Stimulated activated CD4-positive, alpha-beta T cell treated with anti-CD3 and anti-CD28 coated beads, Interleukin-12 subunit alpha, Interleukin-12 subunit beta, amount 100 ng/mL, for 24 hours (primary cell): ENCODE measurements at regions not wholly inside any gene's neighbourhood (a gene's known extent, or its start where the extent isn't known, plus 50 kb on each side); places are given as distances from the start of the nearest gene placed in this dataset.

Experiments
- DNase-seq, 2 experiments: peaks; one replicate each; pipeline ENCODE4 v3.0.0-alpha.2; 2020; ENCODE audit warnings: low read depth in 2 of 2

DNA sequence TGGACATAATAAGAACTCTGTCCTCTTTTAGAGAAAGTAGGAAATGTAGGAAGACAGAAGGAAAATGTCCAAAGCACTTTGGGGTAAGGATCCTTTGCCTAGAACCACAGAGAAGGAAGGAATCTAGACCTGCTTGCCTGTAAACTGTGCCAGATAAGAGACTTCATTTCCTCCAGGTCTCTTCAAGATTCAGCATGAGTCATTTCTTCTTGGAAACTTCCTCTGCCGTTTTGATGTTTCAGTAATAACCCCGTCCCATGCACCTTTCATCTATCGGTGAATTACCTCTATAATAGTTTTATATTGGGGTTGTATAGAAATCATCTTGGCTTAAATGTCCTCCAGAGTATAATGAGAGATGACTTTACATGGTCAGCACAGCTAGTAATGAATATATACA is 63.2 kb upstream of the LRATD1 start:
- no peak for DNase-seq

DNA sequence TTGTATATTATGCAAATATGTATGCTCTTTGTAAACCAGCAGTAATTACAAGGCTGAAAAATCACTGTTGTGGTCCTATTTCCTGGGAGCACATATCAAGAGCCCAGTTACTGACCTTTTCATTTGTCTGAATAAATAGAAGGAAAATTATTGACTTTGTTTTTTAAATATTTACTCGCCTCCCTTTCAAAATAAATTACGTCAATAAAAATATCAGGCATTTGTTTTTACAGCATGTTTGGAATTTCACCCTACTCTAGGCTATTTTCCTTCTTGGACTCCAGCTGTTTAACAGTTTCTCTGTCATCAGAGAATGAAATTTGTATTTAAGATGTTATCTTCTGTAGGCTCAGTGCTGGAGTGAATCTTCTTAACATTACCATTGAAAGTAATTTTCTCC is 59.9 kb upstream of the LRATD1 start:
- DNase-seq, result no peak

DNA sequence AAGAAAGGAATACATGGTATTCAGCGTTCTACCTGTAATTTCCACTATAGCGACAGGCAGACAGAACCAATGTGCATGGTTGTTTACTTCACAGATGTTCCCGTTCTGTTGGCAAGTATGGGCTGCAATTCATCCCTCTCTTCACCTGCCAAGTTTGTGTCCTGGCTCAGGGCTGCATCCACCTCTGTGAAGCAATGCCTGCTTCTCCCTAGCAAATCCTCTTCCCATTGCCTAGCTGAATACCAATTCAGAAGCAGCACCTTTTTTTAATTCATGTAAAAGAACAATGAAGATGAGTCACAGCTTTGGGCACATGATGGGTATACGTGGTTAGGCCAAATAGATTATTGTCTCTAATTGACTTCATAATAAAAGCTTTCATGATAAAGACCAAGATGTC is 54.7 kb upstream of the LRATD1 start:
- no peak for DNase-seq
